AG10803 (cell line): ENCODE measurements at regions not wholly inside any gene's neighbourhood (a gene's known extent, or its start where the extent isn't known, plus 50 kb on each side); places are given as distances from the start of the nearest gene placed in this dataset.

Source experiments
- DNase-seq: peaks from one replicate; pipeline ENCODE4 v3.0.0; 2010; ENCODE audit warnings: low read depth
- H3K4me3 ChIP-seq: 2 replicates; pipeline ENCODE4 v1.5.1; 2011; ENCODE audit warnings: mild to moderate bottlenecking, low read length, control low read depth
- TF ChIP-seq, protein P1 (sequence below): conservative IDR thresholded peaks from 2 replicates; pipeline ENCODE4 v1.5.1; 2011; ENCODE audit warnings: mild to moderate bottlenecking, low read length, control low read depth, inconsistent platforms

DNA sequence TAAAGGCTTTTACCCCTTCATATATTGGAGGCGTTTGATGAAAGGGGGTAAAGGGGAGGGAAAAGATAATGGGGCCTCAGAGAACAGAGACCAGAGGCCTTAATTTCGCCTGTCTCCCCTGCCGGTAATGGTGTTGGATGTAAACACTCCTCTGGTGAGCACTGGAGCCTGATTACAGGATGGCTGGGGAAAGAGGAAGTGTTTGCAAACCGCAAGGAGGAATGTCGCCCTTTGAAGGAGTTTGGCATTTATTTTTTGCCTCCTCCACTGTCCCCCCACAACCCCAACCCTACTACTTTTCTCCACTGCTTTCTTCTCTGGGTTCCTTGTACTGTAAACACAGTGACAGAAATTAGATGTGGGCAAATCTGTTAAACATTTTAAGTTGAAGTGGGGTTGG, 211.9 kb upstream of the TBX3 start:
- no peak overlapping the region for H3K4me3 ChIP-seq
- no peak for DNase-seq
- TF ChIP-seq, protein P1, sequence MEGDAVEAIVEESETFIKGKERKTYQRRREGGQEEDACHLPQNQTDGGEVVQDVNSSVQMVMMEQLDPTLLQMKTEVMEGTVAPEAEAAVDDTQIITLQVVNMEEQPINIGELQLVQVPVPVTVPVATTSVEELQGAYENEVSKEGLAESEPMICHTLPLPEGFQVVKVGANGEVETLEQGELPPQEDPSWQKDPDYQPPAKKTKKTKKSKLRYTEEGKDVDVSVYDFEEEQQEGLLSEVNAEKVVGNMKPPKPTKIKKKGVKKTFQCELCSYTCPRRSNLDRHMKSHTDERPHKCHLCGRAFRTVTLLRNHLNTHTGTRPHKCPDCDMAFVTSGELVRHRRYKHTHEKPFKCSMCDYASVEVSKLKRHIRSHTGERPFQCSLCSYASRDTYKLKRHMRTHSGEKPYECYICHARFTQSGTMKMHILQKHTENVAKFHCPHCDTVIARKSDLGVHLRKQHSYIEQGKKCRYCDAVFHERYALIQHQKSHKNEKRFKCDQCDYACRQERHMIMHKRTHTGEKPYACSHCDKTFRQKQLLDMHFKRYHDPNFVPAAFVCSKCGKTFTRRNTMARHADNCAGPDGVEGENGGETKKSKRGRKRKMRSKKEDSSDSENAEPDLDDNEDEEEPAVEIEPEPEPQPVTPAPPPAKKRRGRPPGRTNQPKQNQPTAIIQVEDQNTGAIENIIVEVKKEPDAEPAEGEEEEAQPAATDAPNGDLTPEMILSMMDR, result no peak

DNA sequence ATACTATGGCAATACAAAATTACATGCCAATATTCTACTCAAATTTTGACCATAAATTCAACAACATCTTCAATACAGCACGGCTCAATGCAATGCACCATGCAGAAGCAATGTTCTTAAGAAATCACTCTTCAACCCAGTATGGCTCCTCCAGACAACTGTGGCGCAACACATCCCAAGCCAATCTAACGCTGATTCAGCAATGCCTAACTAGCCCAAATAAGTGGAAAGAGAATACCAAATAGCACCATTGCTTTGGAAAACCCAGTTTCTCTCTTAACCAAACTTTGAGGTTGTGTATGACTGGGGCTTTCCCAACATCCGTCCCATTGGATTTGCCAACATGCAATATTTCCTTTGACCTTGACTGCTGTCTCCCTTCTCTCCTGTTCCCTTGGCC, 211.1 kb upstream of the TBX3 start:
- no peak for DNase-seq
- TF ChIP-seq, protein P1, result no peak
- no peak overlapping the region for H3K4me3 ChIP-seq

DNA sequence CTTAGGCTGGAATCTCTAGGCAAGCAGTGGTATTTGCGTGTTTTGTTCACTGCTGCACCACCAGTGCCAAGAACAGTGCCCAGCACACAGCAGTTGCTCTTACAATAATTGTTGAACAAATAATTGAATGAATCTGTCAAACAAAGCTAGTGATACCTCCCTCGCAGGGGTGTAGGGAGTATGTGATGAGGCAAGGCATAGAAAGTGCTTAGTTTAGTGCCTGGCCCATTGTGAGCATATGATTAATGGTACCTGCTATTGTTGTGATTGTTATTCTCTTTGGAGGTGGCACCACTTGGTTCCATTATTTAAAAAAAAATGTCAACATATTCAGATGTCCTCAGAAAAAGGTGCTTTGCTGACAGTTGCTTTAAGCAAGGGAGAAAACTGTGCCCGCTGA, 210.1 kb upstream of the TBX3 start:
- TF ChIP-seq, protein P1, result no peak
- H3K4me3 ChIP-seq, result no peak overlapping the region
- no peak for DNase-seq

DNA sequence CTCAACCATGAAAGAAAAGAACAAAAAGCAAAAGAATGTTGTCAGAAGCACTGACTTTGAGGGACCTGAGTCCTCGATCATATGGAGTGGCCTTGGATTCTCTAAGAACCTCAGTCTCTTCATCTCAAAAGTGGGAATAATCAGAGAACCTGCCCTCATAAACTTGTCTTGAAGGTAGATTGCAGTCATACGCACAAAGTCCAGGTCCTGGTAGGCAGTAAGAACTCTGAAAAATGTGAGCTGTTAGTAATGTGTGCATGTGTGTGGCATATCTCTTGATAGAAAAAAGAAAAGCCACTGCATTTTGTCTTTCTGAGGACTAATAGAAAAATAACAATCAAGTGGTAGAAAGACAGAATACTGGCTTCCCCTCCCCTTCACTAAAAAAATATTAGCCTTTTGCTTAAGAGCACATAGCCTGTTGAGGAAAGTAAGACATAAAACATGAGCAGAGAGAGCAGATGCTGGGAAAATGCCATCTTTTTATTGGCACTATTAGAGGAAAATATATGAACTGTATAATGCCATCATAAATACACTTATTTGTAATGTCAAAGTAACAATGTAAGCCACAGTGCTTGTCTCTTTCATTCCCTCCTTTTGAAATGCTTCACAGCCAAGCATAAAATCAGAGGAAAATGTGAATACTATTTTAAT, 205.1 kb upstream of the TBX3 start:
- DNase-seq, result no peak
- no peak overlapping the region for H3K4me3 ChIP-seq
- TF ChIP-seq, protein P1, result no peak

DNA sequence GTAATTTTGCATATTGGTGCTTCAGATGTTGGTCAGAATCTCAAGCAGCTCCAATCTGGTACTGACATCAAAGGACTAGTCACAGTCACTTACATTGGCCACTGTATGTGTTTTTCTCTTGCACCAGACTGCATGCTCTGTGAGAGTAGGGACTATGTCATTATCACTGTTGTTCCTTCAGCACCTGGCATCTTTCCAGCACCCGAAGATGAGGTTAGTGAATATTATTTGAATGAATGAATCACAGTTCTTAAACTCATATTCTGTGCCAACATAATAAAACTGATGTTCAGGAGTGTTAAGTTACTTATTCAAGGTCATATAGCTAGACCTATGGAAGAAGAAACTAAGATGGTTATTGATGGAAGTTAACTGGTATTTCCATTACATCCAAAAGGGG, 204.5 kb upstream of the TBX3 start:
- H3K4me3 ChIP-seq, result no peak overlapping the region
- DNase-seq, result peak; percentile 31
- TF ChIP-seq, protein P1, result no peak

DNA sequence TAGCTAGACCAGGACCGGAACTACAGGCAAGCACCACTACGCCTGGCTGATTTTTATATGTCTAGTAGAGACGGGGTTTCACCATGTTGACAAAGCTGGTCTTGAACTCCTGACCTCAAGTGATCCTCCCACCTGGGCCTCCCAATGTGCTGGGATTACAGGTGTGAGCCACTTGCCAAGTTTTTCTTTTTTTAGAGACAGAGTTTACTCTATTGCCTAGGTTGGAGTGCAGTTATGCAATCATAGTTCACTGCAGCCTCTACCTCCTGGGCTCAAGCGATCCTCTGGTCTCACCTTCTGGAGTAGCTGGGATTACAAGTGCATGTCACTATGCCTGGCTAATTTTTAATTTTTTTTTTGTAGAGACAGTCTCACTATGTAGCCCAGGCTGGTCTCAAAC, 201.5 kb upstream of the TBX3 start:
- TF ChIP-seq, protein P1, result no peak
- DNase-seq, result no peak
- no peak overlapping the region for H3K4me3 ChIP-seq

DNA sequence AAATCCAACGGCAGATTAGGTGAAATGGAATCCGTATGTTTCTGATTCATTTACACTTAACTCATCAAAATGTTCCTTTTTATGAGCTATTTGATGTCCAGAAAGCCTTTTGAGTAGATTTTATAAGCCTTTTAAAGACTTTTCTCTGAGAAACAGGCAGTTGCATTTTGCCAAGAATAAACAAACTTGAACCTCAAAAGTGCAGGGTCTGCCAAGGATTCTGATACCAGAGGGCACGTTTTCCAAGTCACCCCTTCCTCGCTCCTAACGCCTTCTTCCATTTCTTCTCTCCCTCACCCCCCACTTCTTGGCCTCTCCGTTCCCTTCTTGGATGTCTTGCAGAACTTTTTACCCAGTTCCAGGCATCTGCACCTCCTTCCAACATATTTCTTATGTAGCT, 200.6 kb upstream of the TBX3 start:
- TF ChIP-seq, protein P1, result no peak
- DNase-seq, result no peak
- H3K4me3 ChIP-seq, result no peak overlapping the region
